ENCODE measurements at regions not wholly inside any gene's neighbourhood (a gene's known extent, or its start where the extent isn't known, plus 50 kb on each side); places are given as distances from the start of the nearest gene placed in this dataset.
"Not testable (repeated sequence)": the region's sequence is repeated elsewhere in the genome, so short reads cannot be mapped to it uniquely, and the experiment has no call there.

DNA sequence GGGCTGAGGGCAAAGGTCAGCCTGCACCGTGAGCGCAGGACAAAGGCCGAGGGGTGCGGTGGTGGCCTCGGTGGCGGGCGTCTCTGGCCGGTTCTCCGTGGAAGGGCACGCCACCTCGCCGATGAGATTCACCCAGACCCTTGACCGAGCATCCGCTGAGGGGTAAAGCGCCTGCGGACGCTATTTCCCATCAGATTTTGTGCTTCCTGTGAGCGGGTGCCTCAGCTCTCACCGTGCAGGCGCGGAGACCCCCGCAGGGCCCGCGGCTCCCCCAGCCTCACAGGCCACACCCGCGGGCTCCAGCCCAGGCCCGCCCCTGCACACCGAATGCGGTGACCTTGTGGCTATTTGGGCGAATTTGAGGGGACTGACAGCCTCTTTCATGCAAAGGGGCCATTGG, 348.0 kb downstream of the TEX29 start:
- Mint-ChIP-seq H3K27ac (no peak overlapping the region), H3K4me1 (no peaks in the 10 kb centered on the region), H3K9me3 (no peaks in the 10 kb centered on the region), H3K27me3 (no peaks in the 10 kb centered on the region), H3K4me3 (no peak overlapping the region), H3K36me3 (ENCODE audit: low read depth) (no peaks in the 10 kb centered on the region)
- no peak for ATAC-seq (ENCODE audit: low read depth)
- ChIA-PET POLR2A (no interaction called here), CTCF (no interaction called here)
- intact Hi-C loops (cut with micrococcal nuclease): no loop called here
- no peak for DNase-seq
- TF ChIP-seq, protein P1, sequence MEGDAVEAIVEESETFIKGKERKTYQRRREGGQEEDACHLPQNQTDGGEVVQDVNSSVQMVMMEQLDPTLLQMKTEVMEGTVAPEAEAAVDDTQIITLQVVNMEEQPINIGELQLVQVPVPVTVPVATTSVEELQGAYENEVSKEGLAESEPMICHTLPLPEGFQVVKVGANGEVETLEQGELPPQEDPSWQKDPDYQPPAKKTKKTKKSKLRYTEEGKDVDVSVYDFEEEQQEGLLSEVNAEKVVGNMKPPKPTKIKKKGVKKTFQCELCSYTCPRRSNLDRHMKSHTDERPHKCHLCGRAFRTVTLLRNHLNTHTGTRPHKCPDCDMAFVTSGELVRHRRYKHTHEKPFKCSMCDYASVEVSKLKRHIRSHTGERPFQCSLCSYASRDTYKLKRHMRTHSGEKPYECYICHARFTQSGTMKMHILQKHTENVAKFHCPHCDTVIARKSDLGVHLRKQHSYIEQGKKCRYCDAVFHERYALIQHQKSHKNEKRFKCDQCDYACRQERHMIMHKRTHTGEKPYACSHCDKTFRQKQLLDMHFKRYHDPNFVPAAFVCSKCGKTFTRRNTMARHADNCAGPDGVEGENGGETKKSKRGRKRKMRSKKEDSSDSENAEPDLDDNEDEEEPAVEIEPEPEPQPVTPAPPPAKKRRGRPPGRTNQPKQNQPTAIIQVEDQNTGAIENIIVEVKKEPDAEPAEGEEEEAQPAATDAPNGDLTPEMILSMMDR (IDR thresholded peaks at IDR 0.05): no peak

DNA sequence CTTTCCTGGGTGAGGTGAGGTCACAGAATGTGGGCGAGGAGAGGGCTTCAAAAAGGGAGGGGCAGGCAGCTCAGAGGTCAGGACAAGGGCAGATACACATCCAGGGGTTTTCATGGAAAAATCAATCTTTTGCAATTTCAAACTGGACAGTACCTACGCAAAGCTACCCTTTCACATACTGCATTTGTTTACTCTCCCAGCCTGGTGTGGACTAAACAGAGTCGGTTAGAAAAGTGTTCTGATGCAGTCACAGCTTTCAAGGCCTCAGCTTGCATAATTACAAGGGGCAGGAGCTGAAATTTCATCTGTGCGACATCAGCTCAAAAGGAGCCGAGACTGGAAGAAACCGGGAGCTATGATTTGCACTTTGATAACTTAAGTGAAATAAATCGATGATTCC, 351.8 kb downstream of the TEX29 start:
- DNase-seq; H3K36me3 Mint-ChIP-seq (ENCODE audit: low read depth); H3K9me3 Mint-ChIP-seq; CTCF ChIA-PET; ATAC-seq (ENCODE audit: low read depth); H3K27ac Mint-ChIP-seq; H3K27me3 Mint-ChIP-seq; POLR2A ChIA-PET; H3K4me1 Mint-ChIP-seq; H3K4me3 Mint-ChIP-seq; intact Hi-C loops (cut with micrococcal nuclease): not testable (repeated sequence)

DNA sequence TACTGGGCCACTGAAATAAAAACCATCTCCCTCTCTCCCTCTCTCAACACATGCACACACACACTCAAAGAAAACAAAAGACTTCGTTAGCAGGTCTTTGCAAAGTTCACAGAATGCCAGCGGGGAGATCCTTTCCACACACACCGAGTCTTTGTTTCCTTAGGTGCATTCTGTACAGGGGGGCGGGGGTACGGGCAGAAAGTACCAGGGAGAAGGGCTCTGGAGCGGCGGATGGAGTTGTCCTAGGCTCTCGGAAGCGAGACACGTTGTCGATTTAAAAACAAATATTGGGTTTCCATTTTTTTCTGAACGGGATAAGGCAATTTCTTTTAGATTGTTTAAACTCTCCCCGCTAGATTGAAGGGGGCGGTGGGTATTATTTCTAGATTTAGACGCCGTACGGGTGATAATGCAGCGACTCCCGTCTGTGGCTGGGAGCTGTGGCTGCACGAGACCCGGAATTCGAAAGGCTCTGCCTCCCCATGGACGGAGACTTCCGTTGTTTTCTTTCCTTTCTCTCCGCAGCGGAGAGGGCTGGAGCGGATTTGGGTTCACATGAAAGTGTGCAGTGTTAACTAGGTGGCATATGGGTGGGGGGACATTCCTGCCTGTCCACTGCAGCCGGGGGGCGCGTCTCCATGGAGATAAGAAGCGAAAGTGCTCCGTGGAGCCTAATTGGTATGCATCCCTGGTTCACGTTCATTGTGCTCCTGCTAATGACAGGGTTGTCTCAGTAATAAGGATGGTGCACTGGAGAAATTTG, 357.9 kb downstream of the TEX29 start:
- H3K27me3 Mint-ChIP-seq; H3K4me1 Mint-ChIP-seq; POLR2A ChIA-PET; H3K4me3 Mint-ChIP-seq; H3K36me3 Mint-ChIP-seq (ENCODE audit: low read depth); ATAC-seq (ENCODE audit: low read depth); H3K9me3 Mint-ChIP-seq; intact Hi-C loops (cut with micrococcal nuclease); CTCF ChIA-PET; DNase-seq; H3K27ac Mint-ChIP-seq: not testable (repeated sequence)

DNA sequence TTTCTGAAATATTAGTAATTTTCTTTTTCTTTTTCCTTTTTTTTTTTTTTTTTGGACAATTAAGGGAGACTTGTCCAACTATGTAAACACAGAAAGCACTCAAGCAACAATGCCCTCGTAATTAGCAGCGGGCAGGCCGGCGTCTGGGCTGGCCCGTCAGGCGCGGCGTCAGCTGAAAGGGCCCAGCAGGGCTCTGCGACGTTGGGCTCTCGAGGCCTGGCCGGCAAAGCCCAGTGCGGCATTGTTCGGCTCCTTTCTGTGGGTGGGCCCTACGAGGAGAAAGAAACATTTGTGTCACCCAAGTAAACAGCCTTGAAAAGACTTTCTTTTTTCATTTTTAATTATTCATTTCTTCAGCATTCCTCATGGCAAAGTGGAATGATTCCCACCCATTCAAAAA, 359.2 kb downstream of the TEX29 start:
- DNase-seq; intact Hi-C loops (cut with micrococcal nuclease); H3K9me3 Mint-ChIP-seq; H3K36me3 Mint-ChIP-seq (ENCODE audit: low read depth); POLR2A ChIA-PET; H3K4me1 Mint-ChIP-seq; H3K4me3 Mint-ChIP-seq; ATAC-seq (ENCODE audit: low read depth); H3K27me3 Mint-ChIP-seq; CTCF ChIA-PET; H3K27ac Mint-ChIP-seq: not testable (repeated sequence)

DNA sequence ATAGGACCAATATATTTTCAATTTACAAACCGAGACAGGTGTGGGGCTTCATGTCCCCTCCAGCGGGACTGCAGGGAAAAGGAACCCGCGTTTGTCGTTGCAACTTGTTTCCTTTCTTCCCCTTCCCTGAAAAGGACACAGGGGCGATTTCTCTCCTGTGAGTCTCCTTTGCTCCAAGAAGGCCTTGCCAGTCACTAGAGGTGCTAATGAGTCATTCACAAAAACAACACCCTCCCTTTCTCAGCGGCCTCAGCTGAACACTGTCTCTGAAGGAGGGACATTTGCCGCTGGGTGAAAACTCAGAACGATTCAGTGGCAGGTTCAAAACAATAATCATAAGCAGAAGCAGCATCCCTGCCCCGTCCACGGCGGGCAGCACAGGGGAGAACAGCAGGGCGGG, 359.7 kb downstream of the TEX29 start:
- H3K4me1 Mint-ChIP-seq; CTCF ChIA-PET; POLR2A ChIA-PET; H3K27me3 Mint-ChIP-seq; H3K27ac Mint-ChIP-seq; H3K9me3 Mint-ChIP-seq; H3K4me3 Mint-ChIP-seq; DNase-seq; intact Hi-C loops (cut with micrococcal nuclease); ATAC-seq (ENCODE audit: low read depth); H3K36me3 Mint-ChIP-seq (ENCODE audit: low read depth): not testable (repeated sequence)

DNA sequence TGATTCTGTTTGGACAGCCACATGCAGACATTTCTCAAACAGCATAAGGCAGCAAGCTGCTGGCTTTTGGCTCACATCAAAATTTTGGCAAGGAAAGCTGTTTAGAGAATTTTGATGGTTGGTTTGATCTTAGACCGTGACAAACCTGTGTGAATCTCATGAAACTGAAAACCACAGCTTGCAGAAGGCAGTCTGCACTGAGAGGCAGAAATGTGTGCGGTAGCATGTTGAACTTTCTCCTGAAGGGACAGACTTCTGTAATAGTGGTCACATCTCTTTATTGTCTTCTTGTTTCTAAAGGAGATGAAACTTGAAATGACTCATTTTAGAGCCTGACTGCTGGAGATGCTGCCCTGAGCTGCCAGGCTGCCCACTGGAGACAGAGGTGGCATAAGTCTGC, 371.6 kb downstream of the TEX29 start:
- H3K4me1 Mint-ChIP-seq; POLR2A ChIA-PET; ATAC-seq (ENCODE audit: low read depth); H3K4me3 Mint-ChIP-seq; H3K36me3 Mint-ChIP-seq (ENCODE audit: low read depth); H3K27me3 Mint-ChIP-seq; intact Hi-C loops (cut with micrococcal nuclease); DNase-seq; H3K27ac Mint-ChIP-seq; CTCF ChIA-PET; H3K9me3 Mint-ChIP-seq: not testable (repeated sequence)

DNA sequence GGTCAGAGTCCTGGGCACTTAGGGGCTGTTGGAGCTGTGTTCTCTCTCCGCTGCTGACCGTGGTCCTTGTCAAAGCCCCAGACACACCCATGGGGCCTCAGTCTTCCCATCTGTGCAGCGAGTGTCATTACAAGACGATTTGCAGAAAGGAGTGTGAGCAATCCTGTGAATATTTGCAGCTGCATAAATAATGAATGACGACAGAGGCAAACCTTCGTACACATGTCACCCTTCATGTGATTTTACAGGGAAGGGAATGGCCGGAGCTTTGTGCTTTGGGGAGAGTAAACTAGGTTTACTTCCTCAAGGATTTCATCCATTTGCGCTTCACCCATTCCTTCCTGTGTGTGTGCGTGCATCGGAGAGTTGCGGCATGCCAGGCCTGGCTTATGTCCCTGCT, 370.8 kb upstream of the SOX1 start:
- CTCF ChIA-PET; ATAC-seq (ENCODE audit: low read depth): not testable (repeated sequence)

DNA sequence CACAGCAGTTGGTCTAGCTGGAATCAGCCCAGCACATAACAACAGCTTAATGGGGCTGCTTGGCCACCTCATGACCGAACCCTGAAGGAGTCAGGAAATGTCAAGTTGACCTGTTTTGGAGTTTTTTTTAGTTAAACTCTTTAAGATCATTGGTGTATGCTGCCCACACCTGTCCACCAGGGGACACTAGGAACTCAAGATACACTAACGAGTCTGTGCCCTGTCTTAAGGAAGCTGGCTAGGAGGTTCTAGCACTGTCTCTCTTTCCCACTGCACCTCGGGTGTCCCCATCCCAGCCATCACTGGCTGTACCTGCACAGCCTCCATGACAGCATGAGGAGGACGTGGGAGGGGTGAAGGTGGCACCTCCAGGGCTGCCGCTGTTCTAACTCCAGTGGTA, 364.9 kb upstream of the SOX1 start:
- intact Hi-C loops (cut with micrococcal nuclease); H3K27ac Mint-ChIP-seq; ATAC-seq (ENCODE audit: low read depth); H3K27me3 Mint-ChIP-seq; H3K4me3 Mint-ChIP-seq; POLR2A ChIA-PET; H3K9me3 Mint-ChIP-seq; CTCF ChIA-PET; DNase-seq; H3K36me3 Mint-ChIP-seq (ENCODE audit: low read depth); H3K4me1 Mint-ChIP-seq: not testable (repeated sequence)

More for the DNA sequence above, 370.8 kb upstream of the SOX1 start:
- H3K36me3 Mint-ChIP-seq (ENCODE audit: low read depth); H3K4me1 Mint-ChIP-seq; intact Hi-C loops (cut with micrococcal nuclease); H3K4me3 Mint-ChIP-seq; H3K27me3 Mint-ChIP-seq; H3K9me3 Mint-ChIP-seq; H3K27ac Mint-ChIP-seq; DNase-seq; POLR2A ChIA-PET: not testable (repeated sequence)
